ENCODE measurements at regions not wholly inside any gene's neighbourhood (a gene's known extent, or its start where the extent isn't known, plus 50 kb on each side); places are given as distances from the start of the nearest gene placed in this dataset.

GRCh38 chr7:118298771-118299170 lies 74.3 kb downstream of the ANKRD7 start:
- H3K27ac Mint-ChIP-seq (ENCODE audit: unreplicated experiment) = no peak overlapping the region
- H3K9me3 Mint-ChIP-seq (ENCODE audit: unreplicated experiment) = no peaks in the 10 kb centered on the region
- peaks cover 1% of the 10 kb centered on the region for H3K27me3 Mint-ChIP-seq (ENCODE audit: unreplicated experiment)
- H3K36me3 Mint-ChIP-seq (ENCODE audit: low read depth, unreplicated experiment) = no peaks in the 10 kb centered on the region
- no peak for DNase-seq (ENCODE audit: low spot score)
- H3K4me1 Mint-ChIP-seq (ENCODE audit: unreplicated experiment) = no peaks in the 10 kb centered on the region
- no peak for TF ChIP-seq CTCF (IDR thresholded peaks at IDR 0.05; ENCODE audit: unreplicated experiment)
- no peak overlapping the region for H3K4me3 Mint-ChIP-seq (ENCODE audit: unreplicated experiment)

GRCh38 chr7:118300177-118300576 lies 75.7 kb downstream of the ANKRD7 start:
- TF ChIP-seq CTCF (IDR thresholded peaks at IDR 0.05; ENCODE audit: unreplicated experiment) = no peak
- Mint-ChIP-seq H3K4me1 (ENCODE audit: unreplicated experiment) (no peaks in the 10 kb centered on the region), H3K27me3 (ENCODE audit: unreplicated experiment) (peaks cover under 1% of the 10 kb centered on the region), H3K36me3 (ENCODE audit: low read depth, unreplicated experiment) (no peaks in the 10 kb centered on the region), H3K4me3 (ENCODE audit: unreplicated experiment) (no peak overlapping the region), H3K9me3 (ENCODE audit: unreplicated experiment) (no peaks in the 10 kb centered on the region), H3K27ac (ENCODE audit: unreplicated experiment) (no peak overlapping the region)
- no peak for DNase-seq (ENCODE audit: low spot score)

GRCh38 chr7:118304100-118304499 lies 79.6 kb downstream of the ANKRD7 start:
- DNase-seq (ENCODE audit: low spot score) = no peak
- no peaks in the 10 kb centered on the region for H3K27me3 Mint-ChIP-seq (ENCODE audit: unreplicated experiment)
- TF ChIP-seq CTCF (IDR thresholded peaks at IDR 0.05; ENCODE audit: unreplicated experiment) = no peak
- no peak overlapping the region for H3K27ac Mint-ChIP-seq (ENCODE audit: unreplicated experiment)
- H3K4me1 Mint-ChIP-seq (ENCODE audit: unreplicated experiment) = no peaks in the 10 kb centered on the region
- no peaks in the 10 kb centered on the region for H3K36me3 Mint-ChIP-seq (ENCODE audit: low read depth, unreplicated experiment)
- peaks cover 1% of the 10 kb centered on the region for H3K9me3 Mint-ChIP-seq (ENCODE audit: unreplicated experiment)
- H3K4me3 Mint-ChIP-seq (ENCODE audit: unreplicated experiment) = no peak overlapping the region

GRCh38 chr7:118305671-118306070 lies 81.2 kb downstream of the ANKRD7 start:
- Mint-ChIP-seq H3K4me1 (ENCODE audit: unreplicated experiment) (no peaks in the 10 kb centered on the region), H3K4me3 (ENCODE audit: unreplicated experiment) (no peak overlapping the region), H3K27ac (ENCODE audit: unreplicated experiment) (no peak overlapping the region), H3K36me3 (ENCODE audit: low read depth, unreplicated experiment) (peaks cover 4% of the 10 kb centered on the region), H3K27me3 (ENCODE audit: unreplicated experiment) (no peaks in the 10 kb centered on the region), H3K9me3 (ENCODE audit: unreplicated experiment) (peaks cover 9% of the 10 kb centered on the region)
- DNase-seq (ENCODE audit: low spot score) = no peak
- no peak for TF ChIP-seq CTCF (IDR thresholded peaks at IDR 0.05; ENCODE audit: unreplicated experiment)

GRCh38 chr7:118306771-118307170 lies 82.3 kb downstream of the ANKRD7 start:
- peaks cover 9% of the 10 kb centered on the region for H3K9me3 Mint-ChIP-seq (ENCODE audit: unreplicated experiment)

More at GRCh38 chr7:118306771-118307170, 82.3 kb downstream of the ANKRD7 start:
- DNase-seq (ENCODE audit: low spot score) = no peak
- H3K36me3 Mint-ChIP-seq (ENCODE audit: low read depth, unreplicated experiment) = peaks cover 4% of the 10 kb centered on the region
- no peak overlapping the region for H3K4me3 Mint-ChIP-seq (ENCODE audit: unreplicated experiment)
- H3K27ac Mint-ChIP-seq (ENCODE audit: unreplicated experiment) = no peak overlapping the region
- no peaks in the 10 kb centered on the region for H3K27me3 Mint-ChIP-seq (ENCODE audit: unreplicated experiment)
- no peak for TF ChIP-seq CTCF (IDR thresholded peaks at IDR 0.05; ENCODE audit: unreplicated experiment)
- no peaks in the 10 kb centered on the region for H3K4me1 Mint-ChIP-seq (ENCODE audit: unreplicated experiment)
